Keratinocyte (primary cell): ENCODE measurements at regions not wholly inside any gene's neighbourhood (a gene's known extent, or its start where the extent isn't known, plus 50 kb on each side); places are given as distances from the start of the nearest gene placed in this dataset.

Experiments
- CTCF ChIP-seq, 3 experiments: IDR thresholded peaks in 1 of 3; conservative IDR thresholded peaks in 1 of 3; optimal IDR thresholded peaks in 1 of 3; 2 replicates in 2 of 3; 3 replicates in 1 of 3; pipeline versions ENCODE3 to v1.5.1; 2011; ENCODE audit warnings: low read length in 3 of 3, mild to moderate bottlenecking in 3 of 3, moderate library complexity in 2 of 3, control low read depth in 1 of 3, inconsistent platforms in 1 of 3; ENCODE audit not compliant: insufficient read depth in 2 of 3; ENCODE audit errors: extremely low read depth in 1 of 3
- EZH2 ChIP-seq: IDR thresholded peaks from one replicate; pipeline ENCODE4 v1.6.1; 2012; ENCODE audit warnings: inconsistent platforms, mild to moderate bottlenecking, low read length, moderate library complexity

- no peak for TF ChIP-seq CTCF (optimal IDR thresholded peaks at IDR 0.05 in 1 of 3, IDR thresholded peaks at IDR 0.05 in 1 of 3, conservative IDR thresholded peaks at IDR 0.05 in 1 of 3; ENCODE audit: extremely low read depth in 1 of 3, insufficient read depth in 2 of 3, low read length in 3 of 3)
- TF ChIP-seq EZH2 = no peak
Measured at GRCh38 chr6:130557481-130558112, 191.8 kb downstream of the TMEM200A start.
